GM12874 (cell line): ENCODE measurements at regions not wholly inside any gene's neighbourhood (a gene's known extent, or its start where the extent isn't known, plus 50 kb on each side); places are given as distances from the start of the nearest gene placed in this dataset.

Experiments used
- TF ChIP-seq, protein P1 (sequence below): IDR thresholded peaks from 2 replicates; pipeline ENCODE4 v1.5.1; 2011; ENCODE audit warnings: low read depth, mild to moderate bottlenecking, control low read depth, low read length, moderate library complexity; ENCODE audit not compliant: insufficient read depth

DNA sequence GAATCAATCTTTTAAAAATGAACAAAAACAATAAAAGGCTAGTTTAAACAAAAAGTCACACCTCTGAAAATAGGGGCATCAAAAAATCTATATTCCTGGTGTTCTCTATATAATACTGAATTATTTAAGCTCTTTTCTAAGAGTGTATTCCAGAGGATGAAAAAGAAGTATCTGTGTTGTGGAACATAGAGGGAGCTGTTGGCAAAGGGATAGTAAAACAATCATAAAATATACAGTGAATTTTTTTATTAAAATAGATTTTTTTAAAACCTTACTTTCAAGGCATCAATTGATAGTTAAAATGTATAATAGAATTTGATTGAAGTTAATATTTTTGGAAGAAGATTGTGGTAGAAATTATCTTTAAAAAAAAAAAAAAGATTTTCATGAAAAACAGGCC is 1409.1 kb upstream of the CELF2 start:
- TF ChIP-seq, protein P1, sequence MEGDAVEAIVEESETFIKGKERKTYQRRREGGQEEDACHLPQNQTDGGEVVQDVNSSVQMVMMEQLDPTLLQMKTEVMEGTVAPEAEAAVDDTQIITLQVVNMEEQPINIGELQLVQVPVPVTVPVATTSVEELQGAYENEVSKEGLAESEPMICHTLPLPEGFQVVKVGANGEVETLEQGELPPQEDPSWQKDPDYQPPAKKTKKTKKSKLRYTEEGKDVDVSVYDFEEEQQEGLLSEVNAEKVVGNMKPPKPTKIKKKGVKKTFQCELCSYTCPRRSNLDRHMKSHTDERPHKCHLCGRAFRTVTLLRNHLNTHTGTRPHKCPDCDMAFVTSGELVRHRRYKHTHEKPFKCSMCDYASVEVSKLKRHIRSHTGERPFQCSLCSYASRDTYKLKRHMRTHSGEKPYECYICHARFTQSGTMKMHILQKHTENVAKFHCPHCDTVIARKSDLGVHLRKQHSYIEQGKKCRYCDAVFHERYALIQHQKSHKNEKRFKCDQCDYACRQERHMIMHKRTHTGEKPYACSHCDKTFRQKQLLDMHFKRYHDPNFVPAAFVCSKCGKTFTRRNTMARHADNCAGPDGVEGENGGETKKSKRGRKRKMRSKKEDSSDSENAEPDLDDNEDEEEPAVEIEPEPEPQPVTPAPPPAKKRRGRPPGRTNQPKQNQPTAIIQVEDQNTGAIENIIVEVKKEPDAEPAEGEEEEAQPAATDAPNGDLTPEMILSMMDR, result no peak

- TF ChIP-seq, protein P1, result no peak
Measured at GRCh38 chr10:9613338-9614075, 1404.2 kb upstream of the CELF2 start.

GRCh38 chr10:9615189-9615588 is 1402.5 kb upstream of the CELF2 start:
- TF ChIP-seq, protein P1, result no peak

- TF ChIP-seq, protein P1, result no peak
Measured at GRCh38 chr10:9621216-9621615, 1396.5 kb upstream of the CELF2 start.

DNA sequence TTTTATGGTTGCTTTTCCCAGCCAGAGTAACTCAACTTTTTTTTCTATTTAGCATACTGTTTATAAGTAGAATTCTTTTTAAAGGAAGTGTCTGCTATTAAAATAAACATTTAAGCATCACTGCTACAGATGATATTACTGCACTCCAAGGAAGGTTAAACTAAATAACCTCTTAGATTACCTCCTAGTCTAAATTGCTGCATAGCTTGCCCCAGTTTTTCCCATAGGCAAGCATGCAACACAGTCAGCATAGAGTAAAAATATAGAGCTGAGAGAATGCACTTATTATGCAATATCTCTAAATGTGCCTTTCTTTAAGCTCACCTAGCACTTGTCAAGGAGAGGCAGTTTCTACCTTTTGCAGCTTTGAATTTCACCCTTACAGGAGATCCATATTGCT is 1392.4 kb upstream of the CELF2 start:
- TF ChIP-seq, protein P1, result no peak

DNA sequence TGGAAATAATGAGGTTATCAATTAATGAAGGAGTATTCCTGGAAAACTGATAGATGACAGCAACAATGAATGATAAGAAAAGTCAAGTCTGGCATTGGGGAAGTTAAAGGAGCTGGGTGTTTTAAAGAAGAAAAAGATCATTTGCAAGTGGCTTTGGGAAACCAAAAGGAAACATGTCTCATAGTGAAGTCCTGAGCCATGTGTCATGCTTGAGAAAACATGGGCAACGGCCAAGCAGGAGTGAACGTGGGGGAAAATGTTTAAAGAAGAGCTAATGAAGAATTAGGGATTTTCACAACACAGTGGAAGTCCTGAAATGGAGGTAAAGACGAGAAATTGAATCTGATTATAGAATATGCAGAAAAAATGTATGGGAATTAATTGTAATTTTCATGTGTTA is 1383.2 kb upstream of the CELF2 start:
- TF ChIP-seq, protein P1, result no peak

GRCh38 chr10:9635691-9636090 is 1382.0 kb upstream of the CELF2 start:
- TF ChIP-seq, protein P1, result no peak

DNA sequence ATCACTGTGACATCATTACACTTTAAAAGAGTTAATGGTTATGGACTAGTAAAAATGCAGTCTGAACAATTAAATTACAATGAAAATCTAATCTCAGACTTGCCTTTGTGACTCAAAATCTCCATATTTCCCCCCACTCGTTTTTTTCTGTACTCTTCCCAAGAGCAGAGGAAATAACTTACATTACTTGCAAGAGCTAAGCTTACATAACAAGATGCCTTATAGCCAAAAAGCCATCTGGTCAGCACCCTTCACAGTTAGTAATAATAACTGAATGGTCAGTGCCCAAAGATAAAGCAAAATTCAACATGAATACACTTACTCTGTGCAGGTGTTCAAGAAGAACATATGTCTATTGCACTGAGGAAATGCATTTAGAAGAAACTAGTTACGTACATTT is 1381.5 kb upstream of the CELF2 start:
- TF ChIP-seq, protein P1, result no peak
